GM18498 (cell line): ENCODE measurements at regions not wholly inside any gene's neighbourhood (a gene's known extent, or its start where the extent isn't known, plus 50 kb on each side); places are given as distances from the start of the nearest gene placed in this dataset.

Experiments
- ATAC-seq: cut with Tn5 transposase; IDR thresholded peaks from one replicate; pipeline ENCODE4 v1.9.1; 2021; ENCODE audit warnings: mild to moderate bottlenecking, moderate library complexity; ENCODE audit not compliant: unreplicated experiment

GRCh38 chr2:3101016-3101942 lies 276.3 kb downstream of the EIPR1 start:
- ATAC-seq, result no peak

GRCh38 chr2:3100386-3100785 lies 277.2 kb downstream of the EIPR1 start:
- no peak for ATAC-seq

GRCh38 chr2:3099860-3100234 lies 277.8 kb downstream of the EIPR1 start:
- no peak for ATAC-seq

- no peak for ATAC-seq
Observed at GRCh38 chr2:3099145-3099859, 278.3 kb downstream of the EIPR1 start.

DNA sequence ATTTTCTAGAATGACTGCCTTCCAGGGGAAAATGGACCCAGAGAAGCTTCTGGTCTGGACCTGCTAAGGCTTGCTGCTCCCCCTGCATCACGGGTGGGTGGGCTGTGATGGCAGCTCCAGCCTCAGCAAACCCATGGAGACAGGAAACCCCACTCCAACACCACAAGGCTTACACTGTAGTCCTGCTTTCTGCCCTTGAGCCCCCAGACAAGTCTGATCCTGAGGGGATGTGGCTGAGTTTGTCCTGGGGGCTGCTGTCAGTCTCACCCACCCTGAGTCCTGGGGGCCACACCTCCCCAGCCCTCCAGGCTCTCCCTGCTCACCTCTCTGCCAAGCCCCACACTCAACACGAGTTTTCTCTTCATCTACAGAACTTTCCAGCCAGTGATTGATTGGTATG lies 279.4 kb downstream of the EIPR1 start:
- no peak for ATAC-seq

GRCh38 chr2:3097804-3098203 lies 279.8 kb downstream of the EIPR1 start:
- ATAC-seq, result no peak

DNA sequence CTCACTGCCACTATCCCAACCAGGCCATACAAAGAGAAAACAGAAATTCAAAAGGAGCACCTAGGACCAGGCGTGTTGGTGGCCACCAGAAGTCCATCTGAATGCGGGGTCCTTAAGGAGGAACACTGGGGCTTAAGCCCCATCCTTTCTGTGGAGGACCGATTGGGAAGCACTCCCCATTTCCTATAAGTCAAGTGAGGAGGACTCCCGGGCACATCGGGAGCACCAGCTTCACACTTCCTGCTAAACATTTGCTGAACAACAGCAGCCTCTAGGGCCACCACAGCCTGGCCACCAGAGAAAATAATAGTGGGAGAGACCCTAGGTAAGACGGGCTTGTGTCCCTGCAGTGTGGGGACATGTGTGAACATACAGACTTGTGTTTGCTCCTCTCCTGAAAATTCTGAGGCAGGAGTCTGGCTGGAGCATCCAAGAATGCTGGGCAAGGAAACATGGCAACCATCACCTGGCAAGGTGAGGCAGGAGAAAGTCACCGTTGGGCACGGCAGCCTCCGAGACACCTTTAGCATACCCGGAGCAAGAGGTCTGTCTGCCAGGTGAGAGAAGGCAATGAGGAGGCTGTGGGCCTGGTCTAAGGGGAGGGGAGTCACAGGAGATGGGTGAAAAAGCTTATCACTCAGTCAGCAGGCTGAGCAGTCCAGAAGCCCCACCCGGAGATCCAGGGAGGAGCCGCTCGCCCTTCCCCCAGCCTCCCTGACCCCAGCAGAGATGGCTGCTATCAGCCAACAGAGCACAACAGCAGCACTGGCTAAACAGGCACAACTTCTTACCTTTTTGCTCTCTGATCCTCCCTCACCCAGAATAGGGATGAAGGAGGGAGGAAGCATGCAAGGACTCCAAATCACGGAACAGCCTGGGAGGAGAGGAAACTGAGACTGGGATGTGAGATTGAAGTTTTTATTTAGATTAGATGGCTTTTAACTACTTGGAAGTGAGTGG lies 282.3 kb downstream of the EIPR1 start:
- no peak for ATAC-seq

DNA sequence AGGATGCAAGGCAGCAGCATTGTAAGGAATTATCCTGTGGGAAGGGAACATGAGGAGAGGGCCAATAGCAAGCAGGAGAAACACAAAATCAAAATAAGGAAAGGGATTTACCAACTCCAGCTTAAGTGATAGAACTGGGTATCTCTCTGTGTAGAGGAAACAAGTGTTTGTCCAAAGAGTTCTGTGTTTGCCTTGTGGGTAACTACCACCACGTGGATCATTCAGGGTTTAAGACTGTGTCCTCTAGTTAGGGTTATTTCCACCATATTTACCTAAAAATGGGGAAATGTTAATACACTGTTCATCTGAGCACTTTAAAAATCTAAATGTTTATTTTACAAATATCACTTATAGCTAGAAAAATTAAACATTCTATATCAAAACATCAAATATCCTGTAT lies 283.3 kb downstream of the EIPR1 start:
- no peak for ATAC-seq

DNA sequence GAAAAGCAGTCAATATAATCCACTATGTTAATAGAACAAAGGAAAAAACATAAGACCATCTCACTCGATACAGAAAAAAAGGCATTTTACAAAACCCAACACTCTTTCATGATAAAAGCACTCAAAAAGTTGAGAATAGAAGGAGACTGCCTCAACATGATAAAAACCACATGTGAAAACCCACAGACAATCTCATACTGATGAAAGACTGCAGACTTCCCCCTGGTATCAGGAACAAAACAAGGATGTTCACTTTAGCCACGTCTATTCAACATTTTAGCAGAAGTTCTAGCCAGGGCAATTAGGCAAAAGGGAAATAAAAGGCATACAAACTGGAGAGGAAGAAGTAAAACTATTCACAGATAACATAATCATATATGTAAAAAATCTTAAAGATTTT lies 285.9 kb downstream of the EIPR1 start:
- no peak for ATAC-seq

DNA sequence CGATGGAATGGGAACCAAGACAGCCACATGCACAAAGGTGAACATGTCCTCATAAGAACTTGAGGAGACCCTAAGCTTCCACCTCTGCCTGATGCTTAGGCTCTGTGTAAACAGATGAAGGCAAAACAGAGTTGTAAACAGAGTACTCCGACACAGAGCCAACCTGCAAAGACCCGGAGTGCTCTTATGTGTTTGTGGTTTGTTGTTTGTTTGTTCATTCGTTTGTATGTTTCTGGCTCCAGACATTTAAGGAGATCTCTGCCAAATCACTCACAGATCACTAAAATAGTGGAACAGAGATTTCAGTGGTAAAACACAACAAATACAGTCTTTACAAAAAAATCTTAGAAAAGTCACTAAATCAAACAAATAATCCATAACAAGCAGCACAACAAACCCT lies 294.9 kb downstream of the EIPR1 start:
- ATAC-seq, result no peak

DNA sequence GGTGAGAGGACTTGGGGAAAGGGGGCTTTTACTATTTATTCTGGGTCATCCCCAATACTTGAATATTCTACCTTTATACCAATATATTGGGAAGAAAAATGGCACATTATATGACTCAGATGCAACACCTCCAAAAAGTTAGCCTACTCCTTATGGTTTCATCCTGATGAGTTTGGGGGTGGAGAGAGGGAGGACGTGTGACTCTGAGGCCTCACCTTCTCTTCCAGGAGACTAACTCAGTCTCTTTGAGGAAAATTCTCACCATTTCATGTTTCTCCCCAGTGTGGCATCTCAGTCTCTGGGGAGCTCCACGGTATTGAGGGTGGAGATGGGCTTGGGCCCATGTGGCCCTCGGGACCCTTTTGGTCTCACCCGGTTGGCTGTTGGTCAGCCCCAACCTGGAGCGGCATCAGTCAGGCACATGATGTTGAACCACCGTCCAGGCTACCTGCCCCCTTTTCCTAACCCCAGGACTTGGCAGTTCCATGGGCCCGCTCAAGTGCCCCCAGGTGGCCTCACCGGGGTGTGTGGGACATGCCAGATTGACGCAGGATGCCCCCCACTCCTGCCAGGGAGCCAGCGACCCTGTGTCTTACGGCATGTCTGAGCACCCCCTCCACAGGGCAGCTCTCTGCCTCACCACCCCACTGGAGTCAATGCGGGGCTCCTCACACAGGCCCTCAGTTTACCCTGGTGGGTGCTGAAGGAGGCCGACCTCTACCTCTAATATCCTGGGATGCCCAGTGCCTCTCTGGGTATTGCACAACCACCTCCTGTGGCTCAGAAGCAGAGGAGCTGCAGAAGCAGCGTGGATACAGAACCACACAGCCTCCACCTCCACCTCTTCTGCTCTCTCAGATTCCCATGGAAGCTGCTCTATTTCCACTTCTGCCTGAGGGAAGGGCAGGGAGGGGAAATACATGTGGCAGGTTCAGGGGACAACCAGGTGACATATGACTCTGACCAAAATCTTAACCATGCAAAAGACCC lies 297.4 kb downstream of the EIPR1 start:
- no peak for ATAC-seq

GRCh38 chr2:3079466-3079865 lies 298.2 kb downstream of the EIPR1 start:
- no peak for ATAC-seq

DNA sequence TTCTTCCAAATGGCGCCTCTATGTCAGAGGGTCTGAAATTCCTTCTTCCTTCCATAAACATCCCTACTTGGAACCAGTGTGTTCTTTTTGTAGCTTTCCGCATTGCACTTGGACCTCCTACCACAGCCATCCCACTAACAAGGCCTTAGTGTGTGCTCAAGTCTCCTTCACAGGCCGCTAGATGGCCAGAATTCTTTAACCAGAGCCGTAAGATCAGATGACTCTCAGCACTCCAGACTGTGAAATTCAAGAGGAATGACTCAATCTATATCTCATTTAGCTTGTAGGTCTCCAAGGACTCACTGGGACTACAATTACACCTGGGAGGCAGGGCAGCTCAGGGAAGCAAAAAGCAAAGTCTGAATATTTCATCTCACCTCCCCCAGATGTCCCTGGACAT lies 298.9 kb downstream of the EIPR1 start:
- no peak for ATAC-seq

- ATAC-seq, result no peak
Observed at GRCh38 chr2:3076848-3077642, 300.6 kb downstream of the EIPR1 start.

DNA sequence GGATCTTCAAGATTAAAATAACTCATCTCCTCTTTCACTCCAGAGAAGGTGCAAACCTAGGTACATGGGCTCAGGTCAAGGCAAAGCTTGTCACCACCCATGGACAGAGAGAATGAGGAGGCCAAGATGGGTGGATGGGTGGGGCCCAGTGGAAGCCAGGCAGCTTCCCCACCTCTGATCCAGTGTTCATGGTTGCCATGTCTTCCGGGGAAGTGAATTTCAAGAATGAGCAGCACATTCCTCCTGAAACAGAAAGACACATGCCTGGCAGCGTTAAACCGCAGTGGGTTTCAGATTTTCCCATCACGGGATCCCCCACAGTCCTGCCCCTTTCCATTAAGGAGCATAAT lies 301.7 kb downstream of the EIPR1 start:
- ATAC-seq, result no peak

DNA sequence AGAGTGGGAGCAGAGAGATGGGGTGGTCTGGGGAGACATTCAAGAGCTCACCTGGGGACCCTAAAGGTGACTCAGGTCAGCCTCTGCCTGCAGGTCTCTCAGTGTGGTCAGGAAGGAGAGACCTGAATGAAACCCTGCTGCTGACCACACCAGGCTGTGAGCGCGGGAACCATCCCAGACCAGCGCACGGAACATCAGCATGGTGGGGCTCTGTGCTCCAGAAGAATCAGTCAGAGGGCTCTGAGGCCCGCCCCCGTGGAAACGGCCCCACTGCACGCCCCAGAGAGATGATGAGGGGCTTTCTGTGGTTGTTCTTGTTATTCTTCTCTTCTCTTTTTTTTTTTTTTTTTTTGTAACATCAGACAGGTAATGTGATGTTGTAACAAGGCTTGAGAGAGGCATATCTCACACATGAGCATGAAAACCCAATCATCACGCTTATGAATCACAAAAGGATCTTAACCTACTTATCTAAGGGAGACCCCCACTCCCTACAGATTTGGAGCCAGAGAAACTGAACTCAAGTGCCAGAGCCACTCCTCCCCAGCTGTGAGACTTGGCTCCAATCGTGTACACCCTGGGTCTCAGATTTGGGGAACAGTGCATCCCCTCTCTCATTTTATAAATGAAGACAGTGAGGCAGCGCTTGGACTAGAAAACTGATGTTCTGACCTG lies 302.2 kb downstream of the EIPR1 start:
- no peak for ATAC-seq

DNA sequence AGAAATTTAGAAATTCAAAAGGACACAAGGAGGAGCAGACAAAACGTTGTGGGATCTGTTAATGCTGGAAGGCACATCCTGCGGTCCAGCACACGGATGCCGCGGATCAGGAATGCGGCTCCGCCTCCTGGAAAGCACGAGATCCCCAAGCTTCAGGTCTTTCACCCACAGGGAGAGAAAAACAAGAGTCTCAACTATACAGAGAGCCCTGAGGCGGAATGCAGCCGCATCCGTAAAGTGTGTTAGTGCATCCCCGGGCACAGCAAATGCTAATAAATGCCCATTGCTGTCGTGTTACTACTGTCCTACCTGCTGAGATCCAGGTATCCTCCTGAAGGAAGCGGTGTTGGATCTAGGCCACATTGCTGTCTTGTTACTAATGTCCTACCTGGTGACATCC lies 303.9 kb downstream of the EIPR1 start:
- ATAC-seq, result no peak

DNA sequence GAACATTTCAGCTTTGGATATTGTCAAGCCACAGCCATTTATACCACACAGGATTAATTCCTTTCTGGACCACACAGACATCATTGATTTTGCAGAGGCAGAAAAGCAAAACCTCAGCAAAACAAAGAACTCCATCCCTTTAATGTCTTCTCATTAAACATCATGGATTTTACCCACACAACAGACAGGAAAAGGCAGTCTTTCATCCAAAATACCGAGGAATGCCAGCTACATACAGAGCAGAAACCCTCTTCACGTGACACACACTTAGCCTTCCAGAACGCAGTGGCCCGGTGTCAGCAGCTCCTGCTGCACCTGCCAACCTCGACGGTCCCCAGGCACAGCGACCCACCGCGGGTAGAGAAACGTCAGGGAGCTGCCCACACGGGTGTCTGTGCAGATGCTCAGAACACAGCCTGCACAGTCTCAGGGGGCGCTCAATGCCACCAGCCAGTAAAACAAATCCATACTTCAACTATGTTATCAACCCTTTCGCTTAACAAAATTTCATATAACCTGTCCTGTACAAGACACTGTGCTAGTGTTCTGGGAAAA lies 304.5 kb downstream of the EIPR1 start:
- ATAC-seq, result no peak
